Loucy (cell line): ENCODE measurements at regions not wholly inside any gene's neighbourhood (a gene's known extent, or its start where the extent isn't known, plus 50 kb on each side); places are given as distances from the start of the nearest gene placed in this dataset.

Source experiments
- H2AFZ ChIP-seq: fragments of 200-600 bp; sonication (generic); 2 replicates; pipeline ENCODE4 v1.6.0; 2016; ENCODE audit warnings: antibody characterized with exemption, mild to moderate bottlenecking, low read length, moderate library complexity
- H3F3A ChIP-seq: fragments of 200-600 bp; 2 replicates; pipeline ENCODE4 v1.6.0; 2016; ENCODE audit warnings: antibody characterized with exemption, low read depth, mild to moderate bottlenecking
- H3K27me3 ChIP-seq: fragments of 200-600 bp; sonication (generic); 2 replicates; pipeline ENCODE4 v1.6.1; 2014; ENCODE audit warnings: low read length, mild to moderate bottlenecking; ENCODE audit not compliant: insufficient read depth, poor library complexity, severe bottlenecking
- H3K36me3 ChIP-seq: fragments of 200-600 bp; sonication (generic); 2 replicates; pipeline ENCODE4 v1.6.1; 2016; ENCODE audit warnings: low read length; ENCODE audit not compliant: insufficient read depth
- H3K4me1 ChIP-seq: fragments of 200-600 bp; sonication (generic); 2 replicates; pipeline ENCODE4 v1.5.1; 2014; ENCODE audit warnings: low read length, mild to moderate bottlenecking; ENCODE audit not compliant: insufficient read depth, poor library complexity, severe bottlenecking
- H3K4me2 ChIP-seq: fragments of 200-600 bp; sonication (generic); 2 replicates; pipeline ENCODE4 v1.6.0; 2014; ENCODE audit warnings: antibody characterized with exemption, low read length, low read depth, mild to moderate bottlenecking; ENCODE audit not compliant: poor library complexity, severe bottlenecking
- H3K4me3 ChIP-seq: fragments of 200-600 bp; sonication (generic); 2 replicates; pipeline ENCODE4 v1.5.1; 2014; ENCODE audit warnings: low read length, mild to moderate bottlenecking, mixed read lengths; ENCODE audit not compliant: poor library complexity, severe bottlenecking
- H3K79me2 ChIP-seq: fragments of 200-600 bp; sonication (generic); 2 replicates; pipeline ENCODE4 v1.6.1; 2014; ENCODE audit warnings: low read length; ENCODE audit not compliant: insufficient read depth
- H3K9ac ChIP-seq: fragments of 200-600 bp; sonication (generic); 2 replicates; pipeline ENCODE4 v1.6.0; 2014; ENCODE audit warnings: mild to moderate bottlenecking, low read depth, low read length, moderate library complexity; ENCODE audit not compliant: poor library complexity, severe bottlenecking
- H3K9me2 ChIP-seq: fragments of 200-600 bp; sonication (generic); replicated peaks from 2 replicates; pipeline ENCODE4 v1.6.1; 2016; ENCODE audit warnings: low read depth, low read length, mixed read lengths
- H3K9me3 ChIP-seq: fragments of 200-600 bp; sonication (generic); 2 replicates; pipeline ENCODE4 v1.6.1; 2014; ENCODE audit warnings: mild to moderate bottlenecking, antibody characterized with exemption, low read length, low read depth; ENCODE audit not compliant: insufficient read depth
- H4K20me1 ChIP-seq: fragments of 200-600 bp; sonication (generic); 2 replicates; pipeline ENCODE4 v1.6.0; 2014; ENCODE audit warnings: antibody characterized with exemption, low read length, mild to moderate bottlenecking; ENCODE audit not compliant: insufficient read depth, poor library complexity, severe bottlenecking
- EZH2phosphoT487 ChIP-seq: fragments of 200-600 bp; IDR thresholded peaks from 2 replicates; pipeline ENCODE4 v1.6.1; 2018; ENCODE audit warnings: antibody characterized with exemption, mild to moderate bottlenecking, moderate library complexity, borderline replicate concordance
- TF ChIP-seq, protein P1 (sequence below): fragments of 200-600 bp; sonication (generic); conservative IDR thresholded peaks from 2 replicates; pipeline ENCODE4 v1.5.1; 2014; ENCODE audit warnings: mild to moderate bottlenecking, antibody characterized with exemption, low read length

GRCh38 chr1:224816062-224816461 lies 113.4 kb upstream of the DNAH14 start:
- no peaks in the 10 kb centered on the region for H3K79me2 ChIP-seq
- no peaks in the 10 kb centered on the region for H3K9me2 ChIP-seq
- no peaks in the 10 kb centered on the region for H3F3A ChIP-seq
- H3K4me3 ChIP-seq, result no peak overlapping the region
- no peak overlapping the region for H2AFZ ChIP-seq
- no peaks in the 10 kb centered on the region for H3K9me3 ChIP-seq
- H3K4me1 ChIP-seq, result no peaks in the 10 kb centered on the region
- no peaks in the 10 kb centered on the region for H3K27me3 ChIP-seq
- no peak overlapping the region for H3K4me2 ChIP-seq
- no peak overlapping the region for H3K9ac ChIP-seq
- no peaks in the 10 kb centered on the region for H3K36me3 ChIP-seq
- TF ChIP-seq, protein P1, sequence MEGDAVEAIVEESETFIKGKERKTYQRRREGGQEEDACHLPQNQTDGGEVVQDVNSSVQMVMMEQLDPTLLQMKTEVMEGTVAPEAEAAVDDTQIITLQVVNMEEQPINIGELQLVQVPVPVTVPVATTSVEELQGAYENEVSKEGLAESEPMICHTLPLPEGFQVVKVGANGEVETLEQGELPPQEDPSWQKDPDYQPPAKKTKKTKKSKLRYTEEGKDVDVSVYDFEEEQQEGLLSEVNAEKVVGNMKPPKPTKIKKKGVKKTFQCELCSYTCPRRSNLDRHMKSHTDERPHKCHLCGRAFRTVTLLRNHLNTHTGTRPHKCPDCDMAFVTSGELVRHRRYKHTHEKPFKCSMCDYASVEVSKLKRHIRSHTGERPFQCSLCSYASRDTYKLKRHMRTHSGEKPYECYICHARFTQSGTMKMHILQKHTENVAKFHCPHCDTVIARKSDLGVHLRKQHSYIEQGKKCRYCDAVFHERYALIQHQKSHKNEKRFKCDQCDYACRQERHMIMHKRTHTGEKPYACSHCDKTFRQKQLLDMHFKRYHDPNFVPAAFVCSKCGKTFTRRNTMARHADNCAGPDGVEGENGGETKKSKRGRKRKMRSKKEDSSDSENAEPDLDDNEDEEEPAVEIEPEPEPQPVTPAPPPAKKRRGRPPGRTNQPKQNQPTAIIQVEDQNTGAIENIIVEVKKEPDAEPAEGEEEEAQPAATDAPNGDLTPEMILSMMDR, result no peak
- TF ChIP-seq EZH2phosphoT487, result no peak
- no peaks in the 10 kb centered on the region for H4K20me1 ChIP-seq

DNA sequence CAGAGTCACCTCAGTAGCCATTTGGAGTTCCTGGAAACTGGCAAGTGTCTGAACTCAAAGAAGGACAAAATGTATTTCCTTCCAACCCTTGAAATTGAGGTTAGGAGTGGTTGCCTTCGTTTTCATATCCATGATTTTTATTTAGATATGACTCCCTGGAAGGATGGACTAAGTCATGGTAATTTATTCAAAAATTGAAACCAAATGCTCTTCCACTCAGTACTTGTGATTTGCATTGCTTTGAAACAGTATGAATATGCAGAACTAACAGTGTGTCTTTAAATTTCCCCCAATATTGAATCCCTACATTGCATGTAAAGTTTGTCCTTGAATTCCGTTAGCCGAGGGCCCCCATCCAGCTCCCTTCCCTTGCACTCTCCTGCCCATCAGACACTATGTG lies 112.1 kb upstream of the DNAH14 start:
- Histone ChIP-seq H3K4me1 (no peaks in the 10 kb centered on the region), H4K20me1 (no peaks in the 10 kb centered on the region), H3K9me3 (peaks cover 1% of the 10 kb centered on the region; the same call in 1 of the 2 replicates), H3K4me2 (no peak overlapping the region), H2AFZ (peak overlapping the region; percentile 38; the same call in 1 of the 2 replicates), H3K4me3 (no peak overlapping the region), H3F3A (no peaks in the 10 kb centered on the region), H3K9ac (no peak overlapping the region), H3K27me3 (no peaks in the 10 kb centered on the region), H3K79me2 (no peaks in the 10 kb centered on the region), H3K9me2 (no peaks in the 10 kb centered on the region), H3K36me3 (no peaks in the 10 kb centered on the region)
- TF ChIP-seq, protein P1, result no peak
- TF ChIP-seq EZH2phosphoT487, result no peak

GRCh38 chr1:224819861-224820260 lies 109.6 kb upstream of the DNAH14 start:
- Histone ChIP-seq H3K9ac (no peak overlapping the region), H2AFZ (no peak overlapping the region), H3K4me3 (no peak overlapping the region), H3K9me3 (peaks cover 4% of the 10 kb centered on the region; the same call in 1 of the 2 replicates), H3K79me2 (no peaks in the 10 kb centered on the region), H3K27me3 (no peaks in the 10 kb centered on the region), H4K20me1 (no peaks in the 10 kb centered on the region), H3K9me2 (no peaks in the 10 kb centered on the region), H3K4me1 (no peaks in the 10 kb centered on the region), H3K4me2 (no peak overlapping the region), H3K36me3 (no peaks in the 10 kb centered on the region), H3F3A (no peaks in the 10 kb centered on the region)
- TF ChIP-seq EZH2phosphoT487, result no peak
- TF ChIP-seq, protein P1, result no peak
